Panc1 (cell line): ENCODE measurements at regions not wholly inside any gene's neighbourhood (a gene's known extent, or its start where the extent isn't known, plus 50 kb on each side); places are given as distances from the start of the nearest gene placed in this dataset.

Experiments
- CTCF ChIP-seq: fragments of 450-650 bp; IDR thresholded peaks from 2 replicates; pipeline ENCODE4 v1.5.1; 2017; ENCODE audit warnings: mild to moderate bottlenecking
- POLR2AphosphoS5 ChIP-seq: IDR thresholded peaks from 2 replicates; pipeline ENCODE4 v1.6.1; 2012; ENCODE audit warnings: mild to moderate bottlenecking, low read depth, low read length, moderate library complexity

GRCh38 chr22:27676545-27677213 lies 124.9 kb downstream of the MN1 start:
- no peak for TF ChIP-seq POLR2AphosphoS5
- TF ChIP-seq CTCF = no peak
